CD4-positive, alpha-beta T cell (primary cell): ENCODE measurements at regions not wholly inside any gene's neighbourhood (a gene's known extent, or its start where the extent isn't known, plus 50 kb on each side); places are given as distances from the start of the nearest gene placed in this dataset.

Experiments used
- ATAC-seq: fragments of 200-7000 bp; cut with Tn5 transposase; one replicate; pipeline ENCODE4 v1.10.0; 2022; ENCODE audit warnings: mild to moderate bottlenecking; ENCODE audit not compliant: poor library complexity
- CTCF ChIA-PET: fragments of 350-600 bp; sonication (Branson Sonifier 250); formaldehyde crosslinking; loops from one replicate; lab custom pipeline; 2021; ENCODE audit warnings: antibody characterized with exemption, inconsistent platforms; lab: Charles Lee
- POLR2A ChIA-PET: fragments of 350-600 bp; sonication (Branson Sonifier 250); formaldehyde crosslinking; loops from one replicate; lab custom pipeline; 2021; ENCODE audit warnings: antibody characterized with exemption, inconsistent platforms; lab: Charles Lee
- DNase-seq, 14 experiments: peaks; one replicate each; pipeline ENCODE4 v3.0.0-alpha.2; 2013 to 2020; ENCODE audit warnings: mixed read lengths in 2 of 14
- H3K27ac ChIP-seq, 2 donors: one replicate each; pipeline versions ENCODE4 v1.5.1 to v1.7.0; 2013; ENCODE audit warnings: low read length in 2 of 2, low read depth in 1 of 2, mild to moderate bottlenecking in 1 of 2
- H3K27me3 ChIP-seq, 2 experiments: 1 replicate in 1 of 2; 2 replicates in 1 of 2; pipeline versions ENCODE4 v1.6.1 to v1.7.0; 2013; ENCODE audit warnings: low read length in 2 of 2, control low read depth in 1 of 2, mild to moderate bottlenecking in 1 of 2, moderate library complexity in 1 of 2; ENCODE audit not compliant: insufficient read depth in 2 of 2, control insufficient read depth in 1 of 2
- H3K36me3 ChIP-seq: one replicate; pipeline ENCODE4 v1.6.1; 2013; ENCODE audit warnings: low read length, control low read depth; ENCODE audit not compliant: insufficient read depth
- H3K4me1 ChIP-seq: one replicate; pipeline ENCODE4 v1.6.1; 2013; ENCODE audit warnings: low read length, control low read depth; ENCODE audit not compliant: insufficient read depth
- H3K4me3 ChIP-seq: one replicate; pipeline ENCODE4 v1.5.1; 2013; ENCODE audit warnings: mild to moderate bottlenecking, low read length, moderate library complexity
- H3K9me3 ChIP-seq, 2 experiments: 1 replicate in 1 of 2; 2 replicates in 1 of 2; pipeline versions ENCODE4 v1.6.1 to v1.7.0; 2013; ENCODE audit warnings: low read length in 2 of 2, mild to moderate bottlenecking in 2 of 2, control low read depth in 1 of 2, moderate library complexity in 1 of 2; ENCODE audit not compliant: control insufficient read depth in 1 of 2, insufficient read depth in 1 of 2
- H3K27ac Mint-ChIP-seq: one replicate; pipeline ENCODE4 v1.8.0; 2020; ENCODE audit warnings: mixed read lengths
- H3K27me3 Mint-ChIP-seq: one replicate; pipeline ENCODE4 v1.8.0; 2021; ENCODE audit warnings: mixed read lengths
- H3K36me3 Mint-ChIP-seq: one replicate; pipeline ENCODE4 v1.8.0; 2021; ENCODE audit warnings: low read depth, mixed read lengths
- H3K4me1 Mint-ChIP-seq: one replicate; pipeline ENCODE4 v1.8.0; 2021; ENCODE audit warnings: low read depth, mixed read lengths
- H3K4me3 Mint-ChIP-seq: one replicate; pipeline ENCODE4 v1.8.0; 2020; ENCODE audit warnings: mild to moderate bottlenecking, mixed read lengths
- H3K9me3 Mint-ChIP-seq: one replicate; pipeline ENCODE4 v1.8.0; 2020; ENCODE audit warnings: mixed read lengths
- CTCF ChIP-seq: fragments of 200-600 bp; IDR thresholded peaks from one replicate; pipeline ENCODE4 v1.8.0; 2022; ENCODE audit warnings: antibody characterized with exemption, mild to moderate bottlenecking
- intact Hi-C, 2 experiments: fragments of 100-400 bp; cut with DNase I in 1 of 2; cut with micrococcal nuclease in 1 of 2; formaldehyde crosslinking; loops; one replicate each; pipeline versions ENCODE4 v1.15.1 to v1.9.0; 2023 to 2025; cut with DNase I, micrococcal nuclease

GRCh38 chr11:128407962-128408361 lies 179.4 kb downstream of the ETS1 start:
- no peak overlapping the region for H3K4me3 Mint-ChIP-seq
- intact Hi-C loops = no loop called here
- H3K4me3 ChIP-seq = no peak overlapping the region
- no peaks in the 10 kb centered on the region for H3K9me3 Mint-ChIP-seq
- no peaks in the 10 kb centered on the region for H3K36me3 Mint-ChIP-seq
- ATAC-seq (no peak), DNase-seq (no peak)
- no peaks in the 10 kb centered on the region for H3K27me3 Mint-ChIP-seq
- H3K4me1 Mint-ChIP-seq = peaks cover 78% of the 10 kb centered on the region
- CTCF ChIA-PET = interaction anchor here (1.4 kb wide), 1 partner anchor 46 kb away, joined by 3 read pairs; no protein-coding TSS in a partner anchor
- TF ChIP-seq CTCF = no peak
- H3K4me1 ChIP-seq = no peaks in the 10 kb centered on the region
- H3K36me3 ChIP-seq = no peaks in the 10 kb centered on the region
- no peaks in the 10 kb centered on the region for H3K27me3 ChIP-seq
- POLR2A ChIA-PET = no interaction called here
- no peak overlapping the region for H3K27ac ChIP-seq
- H3K9me3 ChIP-seq = no peaks in the 10 kb centered on the region
- no peak overlapping the region for H3K27ac Mint-ChIP-seq

- TF ChIP-seq CTCF = no peak
- H3K27ac ChIP-seq = no peak overlapping the region
- H3K9me3 ChIP-seq = no peaks in the 10 kb centered on the region
- ATAC-seq (no peak), DNase-seq (no peak)
- CTCF ChIA-PET = interaction anchor here (1.0 to 1.6 kb wide), 3 partner anchors 13 to 83 kb away, joined by 3 to 4 read pairs (median 3); no protein-coding TSS in a partner anchor
- Mint-ChIP-seq H3K9me3 (no peaks in the 10 kb centered on the region), H3K4me3 (no peak overlapping the region), H3K27me3 (no peaks in the 10 kb centered on the region), H3K27ac (no peak overlapping the region), H3K36me3 (no peaks in the 10 kb centered on the region), H3K4me1 (peaks cover 68% of the 10 kb centered on the region)
- no peak overlapping the region for H3K4me3 ChIP-seq
- H3K4me1 ChIP-seq = no peaks in the 10 kb centered on the region
- no peaks in the 10 kb centered on the region for H3K27me3 ChIP-seq
- POLR2A ChIA-PET = interaction anchor here (0.9 to 2.3 kb wide), 5 partner anchors 11 to 103 kb away, joined by 3 to 8 read pairs (median 3); no protein-coding TSS in a partner anchor
- intact Hi-C loops = no loop called here
- H3K36me3 ChIP-seq = no peaks in the 10 kb centered on the region
Measured at GRCh38 chr11:128405714-128406662, 181.4 kb downstream of the ETS1 start.

- Mint-ChIP-seq H3K4me1 (peaks cover 59% of the 10 kb centered on the region), H3K27me3 (no peaks in the 10 kb centered on the region), H3K27ac (no peak overlapping the region), H3K4me3 (no peak overlapping the region), H3K36me3 (no peaks in the 10 kb centered on the region), H3K9me3 (no peaks in the 10 kb centered on the region)
- CTCF ChIA-PET = interaction anchor here (1.0 to 1.6 kb wide), 3 partner anchors 13 to 82 kb away, joined by 3 to 4 read pairs (median 3); no protein-coding TSS in a partner anchor
- no peaks in the 10 kb centered on the region for H3K27me3 ChIP-seq
- no peak for TF ChIP-seq CTCF
- ATAC-seq (no peak), DNase-seq (no peak)
- intact Hi-C loops = no loop called here
- H3K4me3 ChIP-seq = no peak overlapping the region
- no peak overlapping the region for H3K27ac ChIP-seq
- no peaks in the 10 kb centered on the region for H3K4me1 ChIP-seq
- POLR2A ChIA-PET = interaction anchor here (0.9 to 2.3 kb wide), 4 partner anchors 12 to 47 kb away, joined by 3 to 8 read pairs (median 4); no protein-coding TSS in a partner anchor
- no peaks in the 10 kb centered on the region for H3K36me3 ChIP-seq
- no peaks in the 10 kb centered on the region for H3K9me3 ChIP-seq
Measured at GRCh38 chr11:128405112-128405511, 182.2 kb downstream of the ETS1 start.
